OCI-LY7 (cell line): ENCODE measurements at regions not wholly inside any gene's neighbourhood (a gene's known extent, or its start where the extent isn't known, plus 50 kb on each side); places are given as distances from the start of the nearest gene placed in this dataset.

ENCODE experiments used
- BruUV-seq: library from RNA; stranded (reverse); fragments of 400-500 nt; replicated peaks from 2 replicates; lab custom pipeline; 2021; lab: Mats Ljungman, UMichigan
- CTCF ChIA-PET: fragments of 300-600 bp; sonication (Branson Sonifier 250); formaldehyde crosslinking; loops from one replicate; lab custom pipeline; 2022; ENCODE audit warnings: antibody characterized with exemption; ENCODE audit not compliant: unreplicated experiment; lab: Charles Lee
- POLR2A ChIA-PET: fragments of 300-600 bp; sonication (Branson Sonifier 250); formaldehyde crosslinking; loops from one replicate; lab custom pipeline; 2022; ENCODE audit warnings: antibody characterized with exemption; lab: Charles Lee
- DNase-seq: peaks from one replicate; pipeline ENCODE4 v3.0.0-alpha.2; 2015; ENCODE audit warnings: low spot score
- H2AFZ ChIP-seq: fragments of 200-600 bp; sonication (generic), shearing (Covaris generic); 2 replicates; pipeline ENCODE4 v1.6.1; 2014; ENCODE audit warnings: mild to moderate bottlenecking, antibody characterized with exemption, low read length, moderate library complexity
- H3K27ac ChIP-seq: fragments of 200-600 bp; sonication (generic); 2 replicates; pipeline ENCODE4 v1.5.1; 2014; ENCODE audit warnings: mixed run types, low read depth, mild to moderate bottlenecking, moderate library complexity, low read length, inconsistent platforms; ENCODE audit not compliant: poor library complexity, severe bottlenecking
- H3K36me3 ChIP-seq: fragments of 200-600 bp; sonication (generic); 2 replicates; pipeline ENCODE4 v1.6.1; 2014; ENCODE audit warnings: mild to moderate bottlenecking, antibody characterized with exemption, low read length, moderate library complexity, mixed read lengths; ENCODE audit not compliant: insufficient read depth
- H3K4me1 ChIP-seq: fragments of 200-600 bp; sonication (generic); 2 replicates; pipeline ENCODE4 v1.5.1; 2014; ENCODE audit warnings: mild to moderate bottlenecking, low read length; ENCODE audit not compliant: insufficient read depth, poor library complexity, severe bottlenecking
- H3K4me2 ChIP-seq: fragments of 200-600 bp; sonication (generic); 2 replicates; pipeline ENCODE4 v1.6.1; 2014; ENCODE audit warnings: mild to moderate bottlenecking, low read length
- H3K4me3 ChIP-seq: fragments of 200-600 bp; sonication (generic); 2 replicates; pipeline ENCODE4 v1.5.1; 2014; ENCODE audit warnings: mild to moderate bottlenecking, low read depth, low read length; ENCODE audit not compliant: poor library complexity, severe bottlenecking
- H3K79me2 ChIP-seq: fragments of 200-600 bp; sonication (generic); 2 replicates; pipeline ENCODE4 v1.6.1; 2016; ENCODE audit warnings: low read depth, mild to moderate bottlenecking, low read length, moderate library complexity, mixed read lengths; ENCODE audit not compliant: insufficient read depth
- H3K9me2 ChIP-seq: fragments of 200-600 bp; sonication (generic); 2 replicates; pipeline ENCODE4 v1.6.1; 2016; ENCODE audit warnings: mild to moderate bottlenecking, low read length, mixed read lengths; ENCODE audit not compliant: insufficient read depth
- H3K9me3 ChIP-seq: fragments of 200-600 bp; sonication (generic); 2 replicates; pipeline ENCODE4 v1.6.1; 2014; ENCODE audit warnings: mild to moderate bottlenecking, mixed run types, low read length, mixed read lengths
- H4K20me1 ChIP-seq: fragments of 200-600 bp; sonication (generic); 2 replicates; pipeline ENCODE4 v1.6.1; 2014; ENCODE audit warnings: mild to moderate bottlenecking, antibody characterized with exemption, low read length, moderate library complexity, mixed read lengths; ENCODE audit not compliant: insufficient read depth
- CTCF ChIP-seq: fragments of 200-600 bp; sonication (generic); conservative IDR thresholded peaks from 2 replicates; pipeline ENCODE4 v1.5.1; 2014; ENCODE audit warnings: mild to moderate bottlenecking, antibody characterized with exemption, low read length, moderate library complexity, mixed read lengths
- EZH2phosphoT487 ChIP-seq: fragments of 200-600 bp; sonication (generic); IDR thresholded peaks from 2 replicates; pipeline ENCODE4 v1.6.1; 2018; ENCODE audit warnings: low read depth, borderline replicate concordance, mild to moderate bottlenecking, mixed run types, antibody characterized with exemption, low read length, moderate library complexity, mixed read lengths
- intact Hi-C: fragments of 100-400 bp; cut with micrococcal nuclease; formaldehyde crosslinking; loops from one replicate; pipeline ENCODE4 v1.10.0; 2022; ENCODE audit not compliant: unreplicated experiment

- Histone ChIP-seq H4K20me1 (no peaks in the 10 kb centered on the region), H3K4me3 (no peak overlapping the region), H3K79me2 (no peaks in the 10 kb centered on the region), H2AFZ (no peak overlapping the region), H3K4me2 (no peak overlapping the region), H3K36me3 (no peaks in the 10 kb centered on the region), H3K9me3 (no peaks in the 10 kb centered on the region), H3K9me2 (no peaks in the 10 kb centered on the region), H3K27ac (no peak overlapping the region), H3K4me1 (no peaks in the 10 kb centered on the region)
- DNase-seq: no peak
- ChIA-PET CTCF (no interaction called here), POLR2A (no interaction called here)
- intact Hi-C loops: no loop called here
- BruUV-seq: no TSS peak
- TF ChIP-seq CTCF (no peak), EZH2phosphoT487 (no peak)
Observed at GRCh38 chr7:123271856-123272255, 72.1 kb upstream of the SLC13A1 start.

- ChIA-PET CTCF (no interaction called here), POLR2A (no interaction called here)
- Histone ChIP-seq H2AFZ (no peak overlapping the region), H3K9me2 (no peaks in the 10 kb centered on the region), H3K4me2 (no peak overlapping the region), H3K27ac (no peak overlapping the region), H3K79me2 (no peaks in the 10 kb centered on the region), H4K20me1 (no peaks in the 10 kb centered on the region), H3K4me3 (no peak overlapping the region), H3K36me3 (no peaks in the 10 kb centered on the region), H3K9me3 (no peaks in the 10 kb centered on the region), H3K4me1 (no peaks in the 10 kb centered on the region)
- no peak for TF ChIP-seq EZH2phosphoT487
- TF ChIP-seq CTCF: no peak
- no TSS peak for BruUV-seq
- no peak for DNase-seq
- intact Hi-C loops: no loop called here
Observed at GRCh38 chr7:123271231-123271630, 71.5 kb upstream of the SLC13A1 start.

- intact Hi-C loops: no loop called here
- H3K9me2 ChIP-seq: no peaks in the 10 kb centered on the region
- no peak for DNase-seq
- H2AFZ ChIP-seq: no peak overlapping the region
- BruUV-seq: no TSS peak
- no peaks in the 10 kb centered on the region for H3K4me1 ChIP-seq
- H3K4me2 ChIP-seq: no peak overlapping the region
- no peaks in the 10 kb centered on the region for H4K20me1 ChIP-seq
- H3K9me3 ChIP-seq: no peaks in the 10 kb centered on the region
- H3K27ac ChIP-seq: no peak overlapping the region
- ChIA-PET CTCF (no interaction called here), POLR2A (no interaction called here)
- H3K4me3 ChIP-seq: no peak overlapping the region
- H3K79me2 ChIP-seq: no peaks in the 10 kb centered on the region
- TF ChIP-seq CTCF (no peak), EZH2phosphoT487 (no peak)
- H3K36me3 ChIP-seq: no peaks in the 10 kb centered on the region
Observed at GRCh38 chr7:123270570-123270969, 70.8 kb upstream of the SLC13A1 start.
